NCI-H1048 (cell line): ENCODE measurements at regions not wholly inside any gene's neighbourhood (a gene's known extent, or its start where the extent isn't known, plus 50 kb on each side); places are given as distances from the start of the nearest gene placed in this dataset.
"Not testable (repeated sequence)": the region's sequence is repeated elsewhere in the genome, so short reads cannot be mapped to it uniquely, and the experiment has no call there.

Experiments used
- DNase-seq: peaks from one replicate; lab custom pipeline; 2025; lab: John Stamatoyannopoulos, UW

DNA sequence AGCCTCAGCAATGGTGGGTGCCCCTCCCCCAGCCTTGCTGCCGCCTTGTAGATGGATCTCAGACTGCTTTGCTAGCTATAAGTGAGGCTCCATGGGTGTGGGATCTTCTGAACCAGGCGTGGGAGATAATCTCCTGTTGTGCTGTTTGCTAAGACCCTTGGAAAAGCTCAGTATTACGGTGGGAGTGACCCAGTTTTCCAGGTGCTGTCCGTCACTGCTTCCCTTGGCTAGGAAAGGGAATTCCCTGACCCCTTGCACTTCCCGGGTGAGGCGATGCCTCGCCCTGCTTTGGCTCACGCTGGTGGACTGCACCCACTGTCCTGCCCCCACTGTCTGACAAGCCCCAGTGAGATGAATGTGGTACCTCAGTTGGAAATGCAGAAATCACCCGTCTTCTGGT, 411.2 kb downstream of the RAB38 start:
- DNase-seq: not testable (repeated sequence)

DNA sequence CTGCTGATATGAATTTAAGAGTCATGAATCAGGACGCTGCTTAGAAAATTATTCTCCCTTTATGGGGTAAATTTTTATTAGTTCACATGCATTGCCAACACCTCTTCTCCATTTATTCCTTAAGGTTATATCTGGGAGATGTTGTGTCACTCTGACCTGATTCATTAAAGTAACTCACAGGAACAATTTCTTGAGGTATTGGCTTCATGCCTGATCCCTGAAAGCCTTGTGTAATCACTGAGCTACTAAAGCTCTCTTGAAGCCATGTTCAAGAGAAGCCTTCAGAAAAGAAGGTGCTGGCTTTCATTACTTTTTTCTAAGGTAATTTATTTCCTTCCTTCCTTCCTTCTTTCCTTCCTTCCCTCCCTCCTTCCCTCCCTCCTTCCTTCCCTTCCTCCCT, 420.6 kb downstream of the RAB38 start:
- DNase-seq: no peak

DNA sequence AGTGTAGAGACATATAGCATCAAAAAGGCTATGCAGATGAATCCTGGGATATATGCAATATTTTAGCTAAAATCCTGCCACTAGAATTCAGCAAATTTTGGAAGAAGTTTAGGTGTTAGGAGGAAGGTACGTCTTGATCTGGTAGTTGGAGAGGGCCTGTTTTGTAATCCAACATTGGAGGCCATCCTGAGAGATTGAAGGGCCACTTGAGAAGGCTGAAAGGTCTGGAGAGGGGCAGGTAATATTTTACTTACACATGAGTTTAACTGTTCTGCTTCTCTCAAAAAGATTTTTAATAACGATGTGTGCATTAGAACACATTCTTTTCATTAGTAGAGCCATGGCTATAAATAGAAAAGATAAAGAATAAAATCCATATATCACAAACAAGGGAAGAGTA, 422.1 kb downstream of the RAB38 start:
- DNase-seq: no peak

DNA sequence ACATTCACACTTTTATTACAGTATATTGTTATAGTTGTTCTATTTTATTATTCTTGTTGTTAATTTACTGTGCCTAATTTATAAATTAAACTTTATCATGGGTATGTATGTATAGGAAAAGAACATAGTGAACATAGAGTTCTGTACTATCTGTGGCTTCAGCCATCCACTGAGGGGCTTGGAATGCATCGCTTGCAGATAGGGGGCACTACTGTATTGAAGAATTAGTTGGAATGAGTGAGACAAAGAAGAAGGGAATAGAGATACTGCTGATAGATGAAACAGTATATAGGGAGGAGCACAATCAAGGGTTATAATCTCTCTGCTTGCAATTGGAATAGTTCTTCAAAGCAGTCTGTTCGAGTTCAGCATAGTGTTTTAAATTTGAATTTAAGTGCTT, 432.2 kb downstream of the RAB38 start:
- no peak for DNase-seq

DNA sequence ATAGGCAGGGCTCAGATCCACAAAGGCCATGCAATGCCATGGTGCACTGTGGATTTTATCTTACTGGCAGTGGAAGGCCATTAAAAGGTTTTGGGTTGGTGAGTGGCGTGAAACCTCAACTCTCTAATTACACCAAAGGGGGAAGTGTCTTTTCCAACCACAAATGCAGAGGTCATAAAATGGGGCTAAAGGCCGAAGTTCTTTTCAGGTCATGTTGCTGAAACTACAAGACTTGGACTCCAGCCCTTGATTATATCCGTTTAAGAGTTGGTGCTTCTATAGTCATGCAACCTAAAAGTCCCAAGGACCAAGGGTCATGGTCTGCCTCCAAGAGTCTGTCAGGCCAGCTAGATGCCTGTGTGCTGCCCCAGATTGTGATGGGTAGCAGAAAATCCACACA, 434.3 kb downstream of the RAB38 start:
- DNase-seq: no peak

DNA sequence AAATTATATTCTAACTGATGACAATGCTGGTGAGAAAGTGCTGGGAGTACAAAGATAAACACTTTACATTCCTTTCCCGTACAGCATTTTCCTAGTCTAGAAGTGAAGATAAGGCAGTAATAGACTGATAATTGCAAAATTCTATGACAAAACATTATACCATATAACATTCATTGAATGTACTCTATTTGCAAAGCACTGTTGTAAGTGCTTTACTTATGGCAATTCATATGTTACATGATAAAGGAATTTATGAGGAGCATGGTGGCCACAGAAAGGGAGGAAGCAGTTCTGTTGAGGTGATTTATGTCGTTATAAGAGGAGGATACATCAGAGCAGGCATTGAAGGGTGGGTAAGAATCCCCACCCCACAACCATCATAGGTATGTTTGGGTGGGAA, 434.8 kb downstream of the RAB38 start:
- no peak for DNase-seq

DNA sequence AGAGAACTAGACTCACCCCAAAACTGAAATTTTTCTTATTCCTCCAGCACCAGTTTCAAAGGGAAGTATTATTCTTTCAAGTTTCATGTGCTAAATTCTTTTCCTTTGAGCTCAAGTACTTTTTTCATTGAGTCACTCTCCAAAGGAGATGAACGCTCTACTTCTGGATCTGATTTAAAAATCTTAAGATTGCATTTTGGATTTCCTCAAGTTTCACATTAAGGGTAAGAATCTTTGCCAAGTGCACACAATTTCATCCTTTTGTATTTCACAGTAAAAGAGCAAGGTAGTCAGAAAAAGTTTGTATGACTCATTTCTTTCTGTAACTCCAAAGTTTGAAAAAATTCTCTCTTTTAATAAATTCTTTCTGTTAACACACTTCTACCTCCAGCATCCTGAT, 435.5 kb downstream of the RAB38 start:
- no peak for DNase-seq

DNA sequence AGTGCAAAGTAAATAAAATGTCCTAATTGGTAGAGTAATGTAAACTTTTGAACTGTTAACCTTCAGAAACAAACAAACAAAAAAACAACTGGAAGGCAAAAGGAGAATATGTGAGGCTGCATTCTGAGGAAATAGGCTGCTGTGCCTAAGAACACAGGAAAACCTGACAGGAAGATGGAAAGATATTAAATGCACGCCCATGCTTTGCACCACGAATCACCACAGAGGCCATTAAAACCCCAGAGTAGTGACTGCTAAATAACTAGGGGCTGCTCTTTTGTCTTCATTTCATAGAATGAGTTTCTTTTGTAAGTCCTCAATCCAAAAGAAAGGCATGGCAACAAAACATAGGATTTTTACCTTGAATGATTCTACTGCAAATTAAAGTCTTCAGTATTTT, 436.0 kb downstream of the RAB38 start:
- DNase-seq: no peak

DNA sequence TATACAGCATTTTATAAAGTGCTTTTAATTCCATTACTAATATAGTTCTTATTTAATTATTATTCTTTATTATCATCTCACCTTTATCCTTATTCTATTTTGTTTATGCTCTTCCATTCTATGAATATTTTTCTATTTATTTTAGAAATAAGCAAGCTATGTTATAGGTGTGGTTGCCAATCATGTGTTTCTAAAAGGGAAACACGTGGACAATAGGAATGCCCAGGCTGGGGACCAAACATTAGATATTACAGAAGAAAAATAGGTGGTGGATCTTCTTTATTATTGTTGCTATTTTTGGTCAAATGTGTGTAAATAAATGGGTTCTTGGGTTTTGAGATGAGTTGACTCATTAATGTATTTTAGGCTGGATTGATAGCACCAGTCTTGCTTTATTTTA, 438.3 kb downstream of the RAB38 start:
- no peak for DNase-seq

DNA sequence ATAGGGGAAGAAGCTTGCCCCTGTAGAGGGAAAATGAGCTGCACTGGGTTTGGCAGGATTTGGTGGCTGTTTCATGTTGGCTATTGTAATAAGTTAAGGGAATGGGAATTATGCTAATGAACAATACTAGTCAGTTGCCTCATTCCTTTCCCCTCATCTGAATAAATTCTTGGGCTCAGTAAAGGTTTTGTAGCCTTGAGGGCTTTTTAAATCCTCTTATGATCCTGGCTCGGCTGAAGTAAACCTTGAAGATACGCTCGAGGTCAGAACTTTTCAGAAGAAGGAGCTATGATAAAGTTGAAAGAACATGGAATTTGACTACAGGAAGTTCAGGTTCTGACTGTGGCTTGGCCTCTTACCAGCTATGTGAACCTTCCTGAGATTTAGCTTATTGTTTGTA, 448.7 kb downstream of the RAB38 start:
- no peak for DNase-seq

DNA sequence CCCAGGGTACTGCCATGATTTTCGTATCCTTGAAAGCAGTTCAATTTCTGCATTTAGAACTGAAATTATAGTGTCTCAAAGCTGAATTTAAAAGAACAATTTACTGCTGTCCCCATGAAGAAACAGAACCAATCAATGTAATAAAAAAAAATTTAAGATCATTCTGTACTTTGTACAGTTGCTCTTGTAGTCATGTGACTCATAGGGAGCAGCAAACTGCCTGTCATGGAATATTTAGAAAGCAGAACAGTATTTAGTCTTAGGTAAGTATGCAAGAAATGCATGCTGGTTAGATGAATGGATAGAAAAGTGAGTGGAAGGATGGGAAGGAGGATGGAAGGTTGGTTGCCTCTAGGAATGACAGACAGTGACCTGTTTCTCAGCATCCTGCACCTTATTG, 450.9 kb downstream of the RAB38 start:
- no peak for DNase-seq

DNA sequence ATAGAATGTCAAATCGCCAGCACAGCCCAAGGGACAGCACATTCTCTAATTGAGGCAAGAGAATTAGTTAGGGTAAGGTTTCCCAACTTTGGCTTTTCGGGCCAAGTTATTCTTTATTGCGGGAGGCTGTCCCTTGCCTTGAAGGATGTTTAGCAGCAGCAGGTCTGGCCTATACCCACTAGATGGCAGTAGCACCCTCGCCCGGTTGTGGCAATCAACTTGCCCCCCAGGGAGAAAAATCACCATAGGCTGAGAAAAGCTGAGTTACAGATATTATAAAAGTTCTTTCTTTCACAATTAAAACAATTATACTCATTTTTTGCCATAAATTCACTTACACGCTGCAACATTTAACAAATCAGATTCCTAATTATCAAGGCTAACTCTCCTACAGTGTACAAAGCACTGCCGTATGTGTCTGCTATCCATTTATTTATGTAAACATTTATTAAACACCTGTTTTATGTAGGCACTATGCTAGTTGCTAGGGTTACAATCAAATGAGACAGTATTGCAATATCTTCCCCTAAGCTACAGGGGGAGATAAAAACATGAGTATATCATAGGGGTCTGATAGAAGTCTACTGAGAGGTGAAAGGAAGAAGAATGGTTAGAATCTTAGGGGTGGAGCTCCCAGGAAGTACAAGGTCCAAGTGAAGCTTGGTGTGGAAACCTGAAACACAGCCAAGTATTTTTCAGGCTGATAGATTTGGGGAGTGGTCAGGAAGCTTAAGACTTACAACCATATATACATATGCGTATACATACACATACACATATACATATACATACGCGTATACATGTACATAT, 452.3 kb downstream of the RAB38 start:
- DNase-seq: peak; percentile 40

DNA sequence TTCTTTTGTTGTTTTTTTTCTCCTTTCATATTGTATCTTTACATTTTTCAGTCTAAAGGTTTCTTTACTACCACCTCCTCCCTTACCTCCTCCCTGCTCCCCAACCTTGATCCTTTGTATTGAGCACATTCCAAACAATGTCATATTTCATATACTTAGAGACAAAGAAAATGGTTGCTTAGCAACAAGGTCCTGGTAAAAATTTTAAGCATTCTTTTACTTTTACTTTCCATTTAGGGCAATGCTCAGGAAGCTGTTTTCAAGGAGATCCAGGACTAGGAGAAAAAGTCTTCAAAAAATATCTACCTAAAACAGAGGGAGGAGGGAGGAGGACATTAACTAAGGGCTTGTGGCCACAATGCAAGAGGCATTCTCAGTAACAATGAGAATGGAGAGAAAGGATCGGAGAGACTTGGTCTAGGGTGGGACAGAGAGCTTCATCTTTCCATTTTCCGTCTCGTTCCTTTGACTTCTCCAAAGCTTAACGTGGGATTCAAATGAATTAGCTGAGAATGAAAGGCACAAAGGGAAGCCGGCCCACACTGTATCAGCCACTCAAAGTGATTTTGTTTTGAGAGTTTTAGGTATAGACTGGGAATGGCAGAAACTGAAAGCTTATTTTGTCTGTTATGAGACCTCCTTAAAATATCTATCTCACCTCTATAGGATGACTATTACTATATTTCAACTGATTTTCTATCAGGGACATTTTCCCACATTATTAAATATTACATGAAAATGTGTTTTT, 455.7 kb downstream of the RAB38 start:
- no peak for DNase-seq

DNA sequence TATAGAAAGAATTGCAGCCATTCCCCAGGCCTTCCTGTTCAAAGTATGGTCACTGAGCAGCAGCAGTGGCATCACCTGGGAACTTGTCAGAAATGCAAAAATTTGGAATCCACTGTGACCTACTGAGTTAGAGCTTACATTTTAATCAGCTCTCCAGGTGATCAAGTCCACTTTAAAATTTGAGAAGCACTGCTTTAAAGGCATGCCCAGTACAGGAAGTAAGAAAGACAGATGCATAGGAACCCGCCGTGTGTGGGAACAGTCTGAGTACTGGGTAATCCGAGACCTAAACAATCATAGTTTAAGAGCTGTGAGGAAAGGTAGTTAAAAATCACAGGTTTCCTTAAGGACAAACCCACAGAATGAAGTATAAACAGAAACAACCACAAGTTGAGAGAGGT, 462.4 kb downstream of the RAB38 start:
- DNase-seq: no peak

DNA sequence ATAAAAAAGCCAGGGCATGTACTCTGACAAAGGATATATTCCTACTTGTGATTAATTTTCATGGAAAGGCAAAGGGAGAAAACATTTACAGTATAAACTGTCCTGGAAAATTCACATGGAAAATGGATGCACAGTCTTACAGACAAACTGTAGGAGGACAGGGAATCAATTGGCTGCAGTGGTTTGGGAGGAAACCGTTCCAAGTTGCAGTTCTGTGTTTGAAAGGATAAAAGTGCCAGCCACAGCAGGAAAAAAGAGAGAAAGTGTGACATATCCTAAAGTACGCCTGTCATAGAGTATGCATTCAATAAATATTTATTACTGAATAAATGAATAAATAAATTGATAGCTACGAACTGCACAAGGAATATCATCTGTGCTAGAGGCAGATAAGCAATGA, 462.9 kb downstream of the RAB38 start:
- DNase-seq: no peak

DNA sequence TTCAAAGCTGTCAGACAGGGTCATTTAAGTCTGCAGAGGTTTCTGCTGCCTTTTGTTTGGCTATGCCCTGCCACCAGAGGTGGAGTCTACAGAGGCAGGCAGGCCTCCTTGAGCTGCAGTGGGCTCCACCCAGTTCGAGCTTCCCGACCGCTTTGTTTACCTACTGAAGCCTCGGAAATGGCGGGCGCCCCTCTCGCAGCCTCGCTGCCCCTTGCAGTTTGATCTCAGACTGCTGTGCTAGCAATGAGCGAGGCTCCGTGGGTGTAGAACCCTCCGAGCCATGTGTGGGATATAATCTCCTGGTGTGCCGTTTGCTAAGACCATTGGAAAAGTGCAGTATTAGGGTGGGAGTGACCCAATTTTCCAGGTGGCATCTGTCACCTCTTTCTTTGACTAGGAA, 471.7 kb downstream of the RAB38 start:
- DNase-seq: not testable (repeated sequence)

DNA sequence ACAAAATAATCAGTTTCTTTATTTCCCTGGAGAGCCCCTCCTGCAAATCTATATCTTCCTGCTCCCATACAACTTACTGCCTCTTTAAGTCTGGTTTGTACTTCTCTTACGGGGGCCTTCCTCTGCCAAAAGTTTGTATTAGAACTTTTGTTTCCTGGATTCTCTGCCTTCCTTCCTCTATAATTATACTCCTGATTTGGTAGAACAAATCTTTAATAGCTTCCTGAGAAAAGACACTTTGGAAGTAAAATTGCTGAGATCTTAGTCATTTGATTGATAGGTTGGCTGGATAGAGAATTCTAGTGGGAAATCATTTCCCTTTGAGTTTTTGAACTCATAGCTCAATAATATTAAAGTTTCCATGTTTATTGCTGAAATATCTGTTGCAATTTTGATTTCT, 499.2 kb downstream of the RAB38 start:
- DNase-seq: no peak

DNA sequence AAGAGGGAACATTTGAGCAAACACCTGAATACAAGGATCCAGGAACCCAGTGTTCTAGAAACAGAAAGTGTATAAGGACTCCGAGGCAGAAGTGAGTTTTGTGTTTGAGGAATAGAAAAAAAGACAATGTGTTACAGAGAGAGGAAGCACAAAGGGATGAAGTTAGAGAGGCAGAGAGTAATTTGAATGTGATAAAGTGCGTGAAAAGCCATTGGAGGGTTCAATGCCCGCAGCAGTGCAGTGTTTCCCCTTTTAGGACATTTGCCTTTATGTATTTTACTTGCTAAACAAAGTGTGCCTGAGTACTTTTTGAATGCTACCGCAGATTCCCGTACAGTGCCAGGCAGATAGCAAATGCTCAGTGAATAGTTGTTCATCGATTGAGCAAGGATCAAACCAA, 508.5 kb downstream of the RAB38 start:
- no peak for DNase-seq

DNA sequence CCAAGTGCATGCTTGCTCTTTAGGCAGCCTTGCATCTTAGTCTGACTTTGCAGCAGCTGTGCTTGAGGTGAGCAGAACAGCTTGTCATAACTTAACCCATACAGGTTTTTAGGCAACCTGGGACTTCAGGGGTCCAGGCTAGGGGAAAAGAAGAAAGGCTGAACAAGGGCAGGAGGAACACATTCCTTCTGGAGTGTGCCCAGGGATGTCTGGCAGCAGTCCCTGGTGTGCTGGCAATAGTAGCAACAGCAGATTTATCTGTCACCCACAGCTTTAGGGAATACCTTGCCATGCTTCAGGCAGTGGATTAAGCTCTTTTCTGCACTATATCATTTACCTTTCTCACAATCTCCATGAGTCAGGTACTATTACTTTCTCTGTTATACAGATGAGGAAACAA, 513.0 kb downstream of the RAB38 start:
- DNase-seq: no peak

DNA sequence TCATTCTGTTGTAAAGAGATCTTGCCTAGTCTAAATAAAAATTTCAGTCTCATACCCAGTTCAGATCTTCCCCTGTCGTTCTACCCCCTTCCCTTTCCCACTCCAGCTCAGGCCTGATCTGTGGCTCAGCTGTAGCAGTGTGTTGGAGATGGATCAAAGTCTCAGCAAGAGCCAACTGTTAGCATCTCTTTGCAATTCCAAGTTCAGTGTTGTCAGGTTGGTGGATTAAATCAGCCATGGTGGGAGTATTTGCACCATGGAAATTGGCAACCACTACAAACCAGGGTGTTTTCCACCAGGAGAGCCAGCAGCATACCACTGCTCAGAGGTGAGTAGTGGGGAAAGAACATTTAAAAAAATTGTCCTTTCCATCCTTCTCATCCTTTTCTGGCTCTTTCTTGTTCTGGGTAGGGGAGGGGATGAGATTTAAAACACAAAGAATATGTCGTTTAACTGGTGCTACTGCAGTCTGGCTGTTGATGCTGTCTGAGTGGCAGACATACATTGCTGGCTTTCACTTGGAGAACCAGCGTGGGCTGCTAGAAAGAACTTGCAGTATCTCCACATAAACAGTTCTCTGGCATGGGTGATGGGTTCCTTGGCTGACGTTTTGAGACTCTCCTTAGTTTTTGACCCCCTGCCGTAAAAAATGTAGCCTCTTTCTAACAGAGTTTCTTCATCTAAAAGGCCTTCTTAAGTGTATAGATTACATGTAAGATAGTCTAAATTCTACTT, 514.1 kb downstream of the RAB38 start:
- DNase-seq: no peak

DNA sequence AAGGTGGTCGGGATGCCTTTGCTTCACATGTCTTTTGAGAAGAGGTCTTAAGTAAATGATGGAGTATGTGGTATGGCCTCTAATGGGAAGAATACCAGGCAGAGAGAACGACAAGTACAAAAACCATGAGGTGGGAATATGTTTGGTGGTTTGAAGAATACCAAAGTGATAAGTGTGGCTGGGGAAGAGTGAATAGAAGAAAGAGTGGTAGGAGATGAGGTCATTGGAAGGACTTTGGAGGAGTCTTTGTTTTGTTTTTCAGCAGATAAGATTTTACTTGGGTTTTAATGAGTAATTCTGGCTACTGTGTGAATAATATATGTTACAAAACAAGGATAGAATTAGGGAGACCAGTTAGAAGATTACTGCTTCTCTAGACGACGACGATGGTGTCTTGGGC, 515.4 kb downstream of the RAB38 start:
- DNase-seq: no peak

DNA sequence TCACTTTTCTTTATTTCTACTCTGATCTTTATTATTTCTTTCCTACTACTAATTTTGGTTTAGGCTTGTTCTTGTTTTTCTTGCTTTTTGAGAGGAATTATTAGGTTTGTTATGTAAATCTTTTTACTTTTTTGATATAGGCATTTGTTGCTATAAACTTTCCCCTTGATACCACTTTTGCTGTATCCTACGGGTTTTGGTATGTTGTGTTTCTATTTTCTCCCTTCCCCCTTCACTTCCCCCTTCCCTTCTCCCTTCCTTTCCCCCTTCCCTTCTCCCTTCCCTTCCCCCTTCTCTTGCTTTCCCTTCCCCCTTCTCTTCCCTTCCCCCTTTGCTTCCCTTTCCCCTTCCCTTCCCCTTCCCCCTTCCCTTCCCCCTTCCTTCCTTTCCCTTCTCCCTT, 529.6 kb downstream of the RAB38 start:
- DNase-seq: no peak

DNA sequence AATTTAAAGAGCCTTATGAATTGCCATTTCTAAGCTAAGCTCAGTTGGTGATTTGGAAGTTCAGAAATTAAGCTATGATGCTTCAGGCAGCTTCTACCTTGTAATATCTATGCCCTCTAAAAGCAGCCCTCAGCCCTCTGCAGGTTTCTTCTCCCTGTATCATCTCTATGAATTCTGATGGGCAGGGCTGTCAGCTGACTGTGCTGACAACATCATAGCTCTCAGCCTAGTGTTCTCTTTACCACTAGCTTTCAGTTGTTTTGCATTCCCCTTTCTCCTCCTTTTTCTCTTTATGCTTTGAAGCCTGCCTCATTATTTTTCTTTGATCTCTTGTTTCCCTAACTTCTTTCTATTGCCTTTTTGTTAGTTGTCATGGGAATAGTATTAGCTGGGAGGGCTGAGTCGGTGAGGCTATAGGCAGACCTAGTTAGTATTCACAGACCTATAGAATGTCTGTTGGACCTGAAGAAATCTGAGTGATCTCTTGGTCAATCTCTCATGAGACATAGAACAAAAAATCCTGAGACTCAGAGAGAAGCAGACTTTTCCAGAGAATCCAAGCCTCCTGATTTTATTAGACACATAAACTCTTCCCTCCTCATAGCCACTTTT, 535.4 kb downstream of the RAB38 start:
- no peak for DNase-seq
